ENCODE measurements at regions not wholly inside any gene's neighbourhood (a gene's known extent, or its start where the extent isn't known, plus 50 kb on each side); places are given as distances from the start of the nearest gene placed in this dataset.

DNA sequence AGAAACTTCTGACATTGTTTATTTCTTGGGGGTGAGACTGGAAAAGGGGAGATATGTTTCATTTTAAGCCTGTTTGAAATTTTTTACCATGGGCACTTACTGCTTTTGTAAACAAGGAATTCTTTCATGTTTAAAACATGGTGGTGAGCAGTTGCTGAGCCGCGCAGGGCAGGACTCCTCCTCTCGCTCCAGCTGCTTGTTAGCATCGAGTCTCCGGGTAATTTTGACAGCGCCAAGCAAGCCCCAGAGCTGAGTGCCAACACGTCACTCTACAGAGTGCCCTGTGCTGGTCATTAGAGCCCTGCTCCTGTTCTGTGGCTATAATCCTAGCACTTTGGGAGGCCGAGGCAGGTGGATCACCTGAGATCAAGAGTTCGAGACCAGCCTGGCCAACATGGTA, 116.5 kb upstream of the MSX2 start:
- DNase-seq (ENCODE audit: extremely low read depth, low read depth) = no peak
- no peak overlapping the region for H3K4me3 ChIP-seq (replicated peaks; ENCODE audit: low read depth, low read length)
- TF ChIP-seq, protein P1, sequence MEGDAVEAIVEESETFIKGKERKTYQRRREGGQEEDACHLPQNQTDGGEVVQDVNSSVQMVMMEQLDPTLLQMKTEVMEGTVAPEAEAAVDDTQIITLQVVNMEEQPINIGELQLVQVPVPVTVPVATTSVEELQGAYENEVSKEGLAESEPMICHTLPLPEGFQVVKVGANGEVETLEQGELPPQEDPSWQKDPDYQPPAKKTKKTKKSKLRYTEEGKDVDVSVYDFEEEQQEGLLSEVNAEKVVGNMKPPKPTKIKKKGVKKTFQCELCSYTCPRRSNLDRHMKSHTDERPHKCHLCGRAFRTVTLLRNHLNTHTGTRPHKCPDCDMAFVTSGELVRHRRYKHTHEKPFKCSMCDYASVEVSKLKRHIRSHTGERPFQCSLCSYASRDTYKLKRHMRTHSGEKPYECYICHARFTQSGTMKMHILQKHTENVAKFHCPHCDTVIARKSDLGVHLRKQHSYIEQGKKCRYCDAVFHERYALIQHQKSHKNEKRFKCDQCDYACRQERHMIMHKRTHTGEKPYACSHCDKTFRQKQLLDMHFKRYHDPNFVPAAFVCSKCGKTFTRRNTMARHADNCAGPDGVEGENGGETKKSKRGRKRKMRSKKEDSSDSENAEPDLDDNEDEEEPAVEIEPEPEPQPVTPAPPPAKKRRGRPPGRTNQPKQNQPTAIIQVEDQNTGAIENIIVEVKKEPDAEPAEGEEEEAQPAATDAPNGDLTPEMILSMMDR (IDR thresholded peaks at IDR 0.05; ENCODE audit: low read depth, low read length, missing control alignments) = no peak

DNA sequence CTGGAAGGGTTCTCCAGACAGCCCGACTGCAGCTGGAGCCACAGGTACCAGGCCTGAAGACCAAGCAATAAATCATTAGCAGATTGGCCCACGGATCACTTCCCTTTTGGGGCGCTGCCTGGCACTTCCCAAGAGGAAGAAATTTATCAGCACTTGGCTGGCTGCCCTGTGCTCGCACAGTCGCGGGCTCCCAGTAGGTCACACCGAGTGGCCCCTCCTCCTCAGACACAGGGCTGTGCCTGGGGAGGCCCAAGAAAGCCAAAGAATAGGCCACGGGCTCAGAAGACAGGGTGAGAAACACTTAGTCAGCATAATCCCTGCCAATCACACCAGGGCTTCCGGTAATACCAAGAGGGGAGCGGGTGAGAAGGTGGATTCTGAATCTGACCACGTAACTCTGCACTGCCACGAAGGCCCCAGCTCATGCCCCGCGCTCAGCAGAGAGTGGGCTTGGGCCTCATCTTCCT, 115.7 kb upstream of the MSX2 start:
- H3K4me3 ChIP-seq (replicated peaks; ENCODE audit: low read depth, low read length) = no peak overlapping the region
- TF ChIP-seq, protein P1 (IDR thresholded peaks at IDR 0.05; ENCODE audit: low read depth, low read length, missing control alignments) = no peak
- DNase-seq (ENCODE audit: extremely low read depth, low read depth) = no peak

DNA sequence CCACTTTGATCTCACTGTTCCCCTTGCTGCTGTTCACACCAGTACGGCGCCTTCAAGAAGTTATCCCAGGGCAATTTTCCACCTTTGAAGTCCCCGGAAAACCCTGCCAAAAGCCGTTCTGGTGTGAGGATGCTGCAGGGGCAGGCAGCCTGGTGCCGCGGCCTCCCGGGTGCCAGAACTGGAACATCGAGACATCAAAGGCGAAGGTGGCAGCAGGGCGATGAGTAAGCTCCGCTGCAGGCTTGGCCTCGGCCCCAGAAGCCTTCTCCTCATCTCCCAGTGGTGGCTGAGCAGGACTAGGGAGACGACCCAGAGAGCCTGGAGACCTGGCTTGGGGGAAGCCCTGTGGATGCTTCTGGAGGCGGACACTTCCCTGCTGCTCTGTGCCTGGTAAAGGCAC, 115.3 kb upstream of the MSX2 start:
- TF ChIP-seq, protein P1 (IDR thresholded peaks at IDR 0.05; ENCODE audit: low read depth, low read length, missing control alignments) = no peak
- no peak overlapping the region for H3K4me3 ChIP-seq (replicated peaks; ENCODE audit: low read depth, low read length)
- DNase-seq (ENCODE audit: extremely low read depth, low read depth) = no peak

DNA sequence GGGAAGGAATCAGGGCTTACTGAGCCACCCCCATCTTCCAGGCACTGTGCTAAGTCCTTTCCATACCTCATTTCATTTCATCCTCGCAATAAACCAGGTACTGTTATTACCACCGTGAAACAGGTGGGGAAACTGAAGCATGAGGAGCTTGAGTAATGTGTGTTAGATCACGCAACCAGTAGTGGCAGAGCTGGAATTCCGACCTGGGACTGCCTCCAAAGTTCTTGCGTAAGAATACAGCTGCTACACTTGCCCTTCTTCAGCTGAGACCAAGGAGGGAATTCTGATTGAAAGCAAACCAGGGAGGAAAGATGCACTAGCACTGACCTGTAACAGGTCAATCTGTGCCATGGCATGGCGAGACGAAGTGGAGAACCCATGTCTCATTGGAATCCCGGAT, 113.4 kb upstream of the MSX2 start:
- TF ChIP-seq, protein P1 (IDR thresholded peaks at IDR 0.05; ENCODE audit: low read depth, low read length, missing control alignments) = no peak
- H3K4me3 ChIP-seq (replicated peaks; ENCODE audit: low read depth, low read length) = no peak overlapping the region
- DNase-seq (ENCODE audit: extremely low read depth, low read depth) = no peak

DNA sequence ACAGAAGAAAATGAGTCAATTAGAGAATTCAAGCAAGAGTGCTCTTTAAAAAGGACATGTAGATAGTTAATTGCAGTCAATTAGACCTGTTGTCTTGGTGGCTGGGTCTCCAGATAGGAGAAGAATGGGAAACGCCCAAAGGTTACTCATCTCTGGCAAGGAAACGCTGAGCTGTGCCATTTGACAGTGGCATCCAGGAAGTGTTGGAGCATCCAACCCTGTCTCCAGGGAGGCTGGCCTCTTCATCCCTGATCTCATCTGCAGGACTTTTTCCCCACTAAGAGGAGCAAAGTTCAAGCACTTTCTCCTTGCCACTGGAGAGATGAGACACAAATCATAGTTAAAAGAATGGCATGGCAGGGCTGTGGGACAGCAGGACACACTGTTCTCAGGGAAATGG, 111.7 kb upstream of the MSX2 start:
- H3K4me3 ChIP-seq (replicated peaks; ENCODE audit: low read depth, low read length) = no peak overlapping the region
- no peak for DNase-seq (ENCODE audit: extremely low read depth, low read depth)
- TF ChIP-seq, protein P1 (IDR thresholded peaks at IDR 0.05; ENCODE audit: low read depth, low read length, missing control alignments) = no peak

DNA sequence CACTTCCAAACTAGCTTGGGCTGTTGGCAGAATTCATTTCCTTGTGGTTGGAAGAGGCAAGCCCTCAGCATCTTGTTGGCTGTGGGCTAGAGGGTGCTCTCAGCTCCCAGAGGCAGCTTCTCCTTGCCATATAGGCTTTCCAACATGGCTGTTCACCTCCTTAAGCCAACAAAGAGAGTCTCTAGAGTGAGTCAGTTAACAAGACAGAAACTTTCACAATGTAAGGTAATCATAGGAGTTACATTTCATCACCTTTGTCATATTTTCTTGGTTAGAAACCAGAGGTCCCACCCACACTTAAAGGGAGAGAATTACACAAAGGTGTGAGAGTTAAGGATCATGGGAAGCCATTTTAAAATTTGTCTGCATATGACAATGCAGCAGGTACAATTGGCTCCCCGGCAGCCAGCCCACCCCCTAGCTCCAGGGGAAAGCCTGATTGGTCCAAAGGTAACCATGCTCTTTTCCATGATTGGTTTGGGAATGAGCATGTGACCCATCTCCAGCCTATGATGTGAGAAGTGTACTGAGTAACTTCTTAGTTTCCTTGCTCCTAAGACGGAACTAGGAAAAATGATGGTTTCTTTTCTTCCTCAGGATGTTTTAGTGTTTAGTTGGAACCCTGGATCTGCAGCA, 109.8 kb upstream of the MSX2 start:
- H3K4me3 ChIP-seq (replicated peaks; ENCODE audit: low read depth, low read length) = no peak overlapping the region
- DNase-seq (ENCODE audit: extremely low read depth, low read depth) = no peak
- TF ChIP-seq, protein P1 (IDR thresholded peaks at IDR 0.05; ENCODE audit: low read depth, low read length, missing control alignments) = no peak

DNA sequence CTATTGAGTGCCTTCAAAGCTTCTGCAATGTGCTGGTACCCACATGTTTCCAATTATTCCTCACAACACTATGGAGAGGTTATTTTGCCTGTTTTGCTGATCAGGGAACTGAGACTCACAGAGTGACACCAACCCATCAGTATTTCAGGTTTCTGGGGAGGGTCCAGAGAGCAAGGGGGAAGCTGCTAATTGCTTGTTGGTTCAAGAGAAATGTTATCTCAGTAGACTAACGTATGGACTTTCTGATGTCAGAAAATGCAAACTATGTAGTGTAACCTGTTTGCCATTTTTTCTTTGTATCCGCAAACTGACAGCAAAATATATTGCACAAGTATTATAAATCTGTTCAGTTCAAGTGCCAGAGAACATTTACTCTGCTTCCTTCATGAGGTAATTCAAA, 108.3 kb upstream of the MSX2 start:
- no peak for DNase-seq (ENCODE audit: extremely low read depth, low read depth)
- TF ChIP-seq, protein P1 (IDR thresholded peaks at IDR 0.05; ENCODE audit: low read depth, low read length, missing control alignments) = no peak
- H3K4me3 ChIP-seq (replicated peaks; ENCODE audit: low read depth, low read length) = no peak overlapping the region

All from HFF-Myc (cell line).